Neural progenitor cell (in vitro differentiated cells): ENCODE measurements at regions not wholly inside any gene's neighbourhood (a gene's known extent, or its start where the extent isn't known, plus 50 kb on each side); places are given as distances from the start of the nearest gene placed in this dataset.

Experiments used
- EZH2 ChIP-seq: fragments of 200-600 bp; sonication (generic); IDR thresholded peaks from 2 replicates; pipeline ENCODE4 v1.6.1; 2017; ENCODE audit warnings: antibody characterized with exemption, mild to moderate bottlenecking, moderate library complexity
- EZH2phosphoT487 ChIP-seq: fragments of 200-600 bp; sonication (generic); IDR thresholded peaks from 2 replicates; pipeline ENCODE4 v1.6.1; 2017; ENCODE audit warnings: antibody characterized with exemption
- TF ChIP-seq, protein P1 (sequence below): fragments of 200-600 bp; sonication (generic); IDR thresholded peaks from 2 replicates; pipeline ENCODE4 v1.5.1; 2017; ENCODE audit warnings: antibody characterized with exemption, mild to moderate bottlenecking

DNA sequence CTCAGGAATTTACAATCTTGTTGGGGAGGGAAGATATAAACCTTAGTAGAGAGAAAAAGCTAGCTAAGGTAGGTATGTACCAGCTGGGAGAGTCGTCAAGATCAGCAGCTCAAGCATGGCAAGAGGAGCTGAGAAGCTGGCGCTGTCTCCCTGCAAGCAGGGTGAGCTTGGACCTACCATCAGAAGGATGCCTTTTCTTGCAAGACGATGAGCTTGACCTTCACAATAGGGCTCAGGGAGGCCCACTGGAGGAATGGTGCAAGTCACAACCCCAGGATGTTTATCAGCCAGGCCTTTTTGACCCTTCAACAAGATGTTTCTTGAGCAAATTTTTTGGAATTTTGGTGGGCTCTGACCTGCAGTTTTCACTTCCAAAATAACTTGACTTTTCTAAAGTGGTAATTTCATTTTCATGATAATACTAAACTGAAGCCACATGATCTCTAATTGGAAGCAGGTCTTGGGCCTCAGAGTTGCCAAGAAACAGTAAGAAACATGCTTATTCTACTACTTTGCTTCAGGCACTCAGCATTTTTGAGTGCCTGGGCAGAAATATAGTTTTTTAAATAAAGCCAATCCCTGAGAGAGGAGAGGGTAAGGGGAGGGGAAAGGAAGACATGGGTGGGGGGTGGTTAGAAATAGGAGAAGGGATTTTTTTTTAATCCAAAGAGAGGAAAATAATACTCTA, 258.1 kb downstream of the CLIC5 start:
- TF ChIP-seq, protein P1, sequence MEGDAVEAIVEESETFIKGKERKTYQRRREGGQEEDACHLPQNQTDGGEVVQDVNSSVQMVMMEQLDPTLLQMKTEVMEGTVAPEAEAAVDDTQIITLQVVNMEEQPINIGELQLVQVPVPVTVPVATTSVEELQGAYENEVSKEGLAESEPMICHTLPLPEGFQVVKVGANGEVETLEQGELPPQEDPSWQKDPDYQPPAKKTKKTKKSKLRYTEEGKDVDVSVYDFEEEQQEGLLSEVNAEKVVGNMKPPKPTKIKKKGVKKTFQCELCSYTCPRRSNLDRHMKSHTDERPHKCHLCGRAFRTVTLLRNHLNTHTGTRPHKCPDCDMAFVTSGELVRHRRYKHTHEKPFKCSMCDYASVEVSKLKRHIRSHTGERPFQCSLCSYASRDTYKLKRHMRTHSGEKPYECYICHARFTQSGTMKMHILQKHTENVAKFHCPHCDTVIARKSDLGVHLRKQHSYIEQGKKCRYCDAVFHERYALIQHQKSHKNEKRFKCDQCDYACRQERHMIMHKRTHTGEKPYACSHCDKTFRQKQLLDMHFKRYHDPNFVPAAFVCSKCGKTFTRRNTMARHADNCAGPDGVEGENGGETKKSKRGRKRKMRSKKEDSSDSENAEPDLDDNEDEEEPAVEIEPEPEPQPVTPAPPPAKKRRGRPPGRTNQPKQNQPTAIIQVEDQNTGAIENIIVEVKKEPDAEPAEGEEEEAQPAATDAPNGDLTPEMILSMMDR: no peak
- TF ChIP-seq EZH2 (no peak), EZH2phosphoT487 (no peak)
